Ectodermal cell (in vitro differentiated cells): ENCODE measurements at regions not wholly inside any gene's neighbourhood (a gene's known extent, or its start where the extent isn't known, plus 50 kb on each side); places are given as distances from the start of the nearest gene placed in this dataset.

ENCODE experiments used
- H3K27ac ChIP-seq: 2 replicates; pipeline ENCODE4 v1.7.0; 2013; ENCODE audit warnings: mild to moderate bottlenecking, low read depth, low read length; ENCODE audit not compliant: insufficient read depth, poor library complexity, severe bottlenecking
- H3K27me3 ChIP-seq: 2 replicates; pipeline ENCODE4 v1.7.0; 2013; ENCODE audit warnings: mild to moderate bottlenecking, low read length; ENCODE audit not compliant: insufficient read depth, control insufficient read depth, poor library complexity, severe bottlenecking
- H3K36me3 ChIP-seq: one replicate; pipeline ENCODE4 v1.7.0; 2013; ENCODE audit warnings: low read length; ENCODE audit not compliant: control insufficient read depth, insufficient read depth
- H3K4me1 ChIP-seq: one replicate; pipeline ENCODE4 v1.7.0; 2013; ENCODE audit warnings: low read length; ENCODE audit not compliant: control insufficient read depth, insufficient read depth
- H3K4me3 ChIP-seq: 2 replicates; pipeline ENCODE4 v1.7.0; 2013; ENCODE audit warnings: low read depth, low read length, control low read depth; ENCODE audit not compliant: insufficient read depth
- H3K9me3 ChIP-seq: 2 replicates; pipeline ENCODE4 v1.7.0; 2013; ENCODE audit warnings: mild to moderate bottlenecking, low read length, moderate library complexity; ENCODE audit not compliant: control insufficient read depth
- WGBS, 2 experiments: methylation state at CpG; one replicate each; pipeline ENCODE4 v1.1.7; 2013; ENCODE audit warnings: missing lambda C conversion rate in 2 of 2; 5-methylcytosine and 5-hydroxymethylcytosine counted together

DNA sequence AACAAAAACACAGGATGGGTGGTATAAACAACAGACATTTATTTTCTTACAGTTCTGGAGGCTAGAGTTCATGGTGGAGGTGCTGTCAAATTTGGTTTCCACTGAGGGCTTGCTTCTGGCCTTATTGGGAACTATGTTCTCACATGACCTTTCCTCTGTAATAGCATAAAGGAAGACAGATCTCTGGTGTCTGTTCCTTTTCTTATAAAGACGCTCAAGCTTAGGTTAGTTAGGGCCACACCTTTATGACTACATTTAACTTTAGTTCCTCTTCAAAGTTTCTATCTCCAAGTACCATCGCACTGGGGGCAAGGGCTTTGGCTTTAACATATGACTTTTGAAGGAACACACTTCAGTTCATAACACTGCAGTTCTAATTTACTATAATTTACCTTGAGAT, 543.8 kb upstream of the CPEB2 start:
- no peaks in the 10 kb centered on the region for H3K4me1 ChIP-seq
- H3K27me3 ChIP-seq = no peaks in the 10 kb centered on the region
- no peaks in the 10 kb centered on the region for H3K36me3 ChIP-seq
- H3K27ac ChIP-seq = no peak overlapping the region
- WGBS, 2 experiments = 93 to 95% methylated on average over 2 of the region's 2 CpGs
- no peak overlapping the region for H3K4me3 ChIP-seq
- no peaks in the 10 kb centered on the region for H3K9me3 ChIP-seq

DNA sequence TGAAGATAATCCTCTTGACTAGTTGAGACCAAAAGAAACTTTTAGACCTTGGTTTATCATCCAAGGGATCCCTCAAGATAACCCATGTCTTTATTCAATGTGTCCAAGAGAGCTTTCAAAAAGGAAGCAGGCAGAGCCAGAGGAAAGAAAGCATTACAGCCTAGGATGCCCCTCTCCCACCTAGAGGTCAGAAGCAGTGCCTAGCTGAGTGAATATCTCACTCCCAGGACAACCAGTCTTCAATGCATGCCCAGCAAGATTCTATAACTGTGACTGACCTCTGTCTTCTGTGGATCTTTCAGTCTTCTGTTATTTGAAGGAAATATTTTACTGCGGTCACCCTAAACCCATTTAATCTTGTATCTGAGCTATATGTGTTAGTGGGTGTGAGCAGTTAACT, 537.2 kb upstream of the CPEB2 start:
- Histone ChIP-seq H3K27me3 (no peaks in the 10 kb centered on the region), H3K9me3 (no peaks in the 10 kb centered on the region), H3K4me1 (no peaks in the 10 kb centered on the region), H3K27ac (no peak overlapping the region), H3K4me3 (no peak overlapping the region), H3K36me3 (no peaks in the 10 kb centered on the region)
- 100% methylated on average over 1 of the region's 1 CpG for WGBS, 2 experiments

DNA sequence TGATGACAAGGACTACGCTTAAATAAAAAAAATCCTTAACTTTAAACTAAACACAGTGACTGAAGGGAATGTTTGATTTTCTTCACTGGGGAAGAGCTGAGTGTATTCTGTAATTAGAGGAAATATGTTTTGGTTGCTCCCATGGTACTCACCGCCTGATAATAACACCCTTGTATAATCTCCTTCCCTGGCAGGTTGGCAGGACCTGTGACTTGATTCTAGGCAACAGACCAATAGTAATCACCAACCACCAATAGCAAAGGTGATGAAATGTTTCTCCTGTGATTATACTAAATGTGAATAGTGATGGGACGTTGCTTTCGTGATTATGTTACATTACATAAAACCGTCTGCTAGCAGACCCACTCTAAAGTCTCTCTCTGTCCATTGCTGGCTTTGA, 536.8 kb upstream of the CPEB2 start:
- no peaks in the 10 kb centered on the region for H3K27me3 ChIP-seq
- H3K27ac ChIP-seq = no peak overlapping the region
- H3K36me3 ChIP-seq = no peaks in the 10 kb centered on the region
- 95 to 99% methylated on average over 4 to 5 of the region's 5 CpGs for WGBS, 2 experiments
- no peak overlapping the region for H3K4me3 ChIP-seq
- no peaks in the 10 kb centered on the region for H3K9me3 ChIP-seq
- no peaks in the 10 kb centered on the region for H3K4me1 ChIP-seq

DNA sequence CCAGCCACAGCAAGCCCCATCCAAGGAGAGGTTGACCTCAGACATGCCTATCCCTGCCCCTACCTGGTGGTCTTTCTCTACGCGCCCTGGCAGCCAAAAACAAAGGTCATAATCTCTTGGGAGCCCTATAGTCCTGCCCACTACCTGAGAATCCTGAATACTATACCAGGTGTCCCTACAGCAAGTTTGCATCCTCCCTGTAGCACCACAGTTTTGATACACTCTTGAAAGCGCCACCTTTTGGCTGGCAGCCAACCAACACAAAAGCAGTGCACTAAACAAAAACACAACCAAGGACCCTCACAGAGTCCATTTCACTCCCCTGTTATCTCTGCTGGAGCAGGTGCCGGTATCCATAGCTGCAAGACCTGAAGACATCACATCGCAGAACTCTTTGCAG, 523.8 kb upstream of the CPEB2 start:
- Histone ChIP-seq H3K9me3 (no peaks in the 10 kb centered on the region), H3K4me1 (no peaks in the 10 kb centered on the region), H3K36me3 (no peaks in the 10 kb centered on the region), H3K4me3 (no peak overlapping the region), H3K27ac (no peak overlapping the region), H3K27me3 (no peaks in the 10 kb centered on the region)
- WGBS, 2 experiments = 92 to 95% methylated on average over 5 of the region's 5 CpGs

DNA sequence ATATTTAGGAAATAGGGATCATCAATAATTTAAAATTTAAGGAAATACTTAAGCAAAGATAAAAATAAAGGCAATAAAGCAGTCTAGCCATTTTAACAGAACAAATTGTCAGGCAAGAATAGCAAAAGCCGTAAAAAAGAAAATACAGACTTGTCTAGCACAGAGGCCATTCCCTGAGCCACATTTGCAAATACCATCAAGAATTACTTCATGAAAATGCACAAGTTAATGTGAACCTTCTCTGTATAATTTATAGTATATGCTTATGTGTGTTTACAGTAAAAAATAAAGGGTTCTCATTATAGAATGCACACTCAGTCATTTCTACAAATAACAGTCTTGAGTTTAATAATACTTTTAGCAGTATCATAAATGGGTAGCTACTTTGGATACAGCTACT, 505.9 kb upstream of the CPEB2 start:
- Histone ChIP-seq H3K36me3 (no peaks in the 10 kb centered on the region), H3K9me3 (no peaks in the 10 kb centered on the region), H3K27me3 (no peaks in the 10 kb centered on the region), H3K27ac (no peak overlapping the region), H3K4me1 (no peaks in the 10 kb centered on the region), H3K4me3 (no peak overlapping the region)
- WGBS, 2 experiments = 100% methylated on average over 1 of the region's 1 CpG

DNA sequence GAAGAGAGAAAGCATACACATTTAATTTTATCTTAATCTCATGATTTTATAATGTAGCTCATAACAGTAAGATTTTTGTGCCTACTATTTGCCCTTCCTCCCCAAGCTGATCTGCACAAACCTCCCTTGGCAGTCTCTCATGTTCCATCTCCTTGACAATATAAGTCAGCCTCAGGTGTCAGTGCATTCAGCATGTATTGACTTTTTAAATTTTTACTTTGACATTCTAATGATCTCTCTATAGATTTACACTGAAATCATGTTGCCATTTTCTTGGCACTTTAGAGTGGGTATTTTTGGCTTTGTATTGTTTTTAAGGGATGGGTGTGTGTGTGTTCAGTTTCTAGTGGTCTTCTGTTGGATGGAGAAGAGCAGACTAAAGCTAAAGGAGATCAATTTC, 505.3 kb upstream of the CPEB2 start:
- no peak overlapping the region for H3K4me3 ChIP-seq
- H3K27ac ChIP-seq = no peak overlapping the region
- H3K27me3 ChIP-seq = no peaks in the 10 kb centered on the region
- no peaks in the 10 kb centered on the region for H3K4me1 ChIP-seq
- H3K9me3 ChIP-seq = no peaks in the 10 kb centered on the region
- H3K36me3 ChIP-seq = no peaks in the 10 kb centered on the region

DNA sequence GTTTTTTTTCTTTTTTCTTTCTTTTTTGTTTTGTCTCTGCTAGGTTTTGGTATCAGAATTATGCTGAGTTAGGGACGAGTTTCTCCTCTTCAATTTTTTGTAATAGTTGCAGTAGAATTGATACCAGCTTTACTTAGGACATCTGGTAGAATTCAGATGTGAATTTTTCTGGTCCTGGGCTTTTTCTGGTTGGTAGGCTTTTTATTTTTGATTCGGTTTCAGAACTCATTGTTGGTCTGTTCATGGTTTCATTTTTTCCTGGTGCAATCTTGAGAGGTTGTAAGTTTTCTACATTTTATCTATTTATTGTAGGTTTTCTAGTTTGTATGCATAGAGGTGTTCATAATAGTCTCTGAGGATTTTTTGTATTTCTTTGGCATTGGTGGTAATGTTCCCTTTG, 498.1 kb upstream of the CPEB2 start:
- H3K27me3 ChIP-seq = no peaks in the 10 kb centered on the region
- H3K4me3 ChIP-seq = no peak overlapping the region
- H3K27ac ChIP-seq = no peak overlapping the region
- H3K4me1 ChIP-seq = no peaks in the 10 kb centered on the region
- 43 to 90% methylated on average over 1 to 2 of the region's 2 CpGs for WGBS, 2 experiments
- no peaks in the 10 kb centered on the region for H3K36me3 ChIP-seq
- no peaks in the 10 kb centered on the region for H3K9me3 ChIP-seq

DNA sequence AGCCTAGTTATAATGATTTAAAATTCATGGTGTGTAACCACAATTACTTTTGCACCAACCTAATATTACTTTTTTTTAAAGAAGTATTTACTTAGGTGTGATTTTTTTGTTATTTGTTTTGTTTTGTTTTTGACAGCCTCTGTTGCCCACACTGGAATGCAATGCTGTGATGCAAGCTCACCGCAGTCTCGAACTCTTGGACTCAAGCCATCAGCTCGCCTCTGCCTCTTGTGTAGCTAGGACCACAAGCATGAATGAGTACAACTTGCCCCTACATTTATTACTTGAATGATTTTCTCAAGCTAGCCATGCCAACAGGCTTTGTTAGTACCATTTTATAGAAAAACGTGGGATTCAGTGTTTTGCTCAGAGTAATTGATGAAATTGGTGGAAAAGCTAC, 488.8 kb upstream of the CPEB2 start:
- no peaks in the 10 kb centered on the region for H3K9me3 ChIP-seq
- H3K4me1 ChIP-seq = no peaks in the 10 kb centered on the region
- H3K27ac ChIP-seq = no peak overlapping the region
- no peak overlapping the region for H3K4me3 ChIP-seq
- no peaks in the 10 kb centered on the region for H3K36me3 ChIP-seq
- H3K27me3 ChIP-seq = no peaks in the 10 kb centered on the region
- 96 to 97% methylated on average over 3 to 4 of the region's 4 CpGs for WGBS, 2 experiments

DNA sequence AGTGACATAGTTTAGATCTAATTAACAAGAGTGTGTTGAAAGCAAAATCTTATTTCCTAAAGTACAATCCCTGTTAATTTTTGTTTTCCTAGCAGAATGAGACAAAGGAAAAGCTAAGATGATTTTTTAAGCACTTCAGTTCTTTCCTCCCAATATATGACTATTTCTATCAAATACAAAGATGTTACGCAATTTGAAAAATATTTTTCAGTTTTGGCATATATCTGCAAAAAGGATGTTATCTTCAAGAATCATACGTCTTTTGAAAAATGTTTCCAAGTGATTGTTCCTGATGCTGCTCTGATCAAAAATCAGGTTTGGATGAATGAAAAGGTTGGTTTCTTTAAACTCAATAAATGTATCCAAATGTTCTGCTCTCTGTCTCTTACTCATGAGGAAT, 486.7 kb upstream of the CPEB2 start:
- Histone ChIP-seq H3K4me3 (no peak overlapping the region), H3K9me3 (no peaks in the 10 kb centered on the region), H3K4me1 (peaks cover 3% of the 10 kb centered on the region), H3K36me3 (no peaks in the 10 kb centered on the region), H3K27ac (no peak overlapping the region), H3K27me3 (no peaks in the 10 kb centered on the region)
- WGBS, 2 experiments = 97 to 100% methylated on average over 2 of the region's 2 CpGs

DNA sequence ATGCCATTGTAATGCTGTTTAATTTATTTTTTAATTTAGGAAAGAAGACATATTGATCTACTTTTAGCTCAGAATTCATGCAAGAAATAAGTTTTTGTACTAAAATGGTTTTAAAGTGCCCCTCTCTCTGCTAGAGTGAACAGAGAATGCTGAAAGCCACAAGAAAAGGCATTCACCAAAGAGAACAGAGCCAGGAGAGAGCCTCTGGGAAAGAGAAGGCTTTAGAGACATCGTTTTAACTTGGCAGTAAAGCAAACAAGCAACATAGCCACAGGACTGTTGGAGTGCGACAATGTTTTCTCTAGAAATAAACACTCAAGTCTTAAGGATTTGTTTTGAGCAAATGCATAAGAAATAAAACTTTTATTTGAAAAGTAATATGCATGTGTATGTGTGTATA, 484.1 kb upstream of the CPEB2 start:
- WGBS, 2 experiments = 68 to 73% methylated on average over 2 of the region's 2 CpGs
- Histone ChIP-seq H3K4me3 (no peak overlapping the region), H3K36me3 (no peaks in the 10 kb centered on the region), H3K27me3 (no peaks in the 10 kb centered on the region), H3K4me1 (peaks cover 3% of the 10 kb centered on the region), H3K27ac (no peak overlapping the region), H3K9me3 (no peaks in the 10 kb centered on the region)

DNA sequence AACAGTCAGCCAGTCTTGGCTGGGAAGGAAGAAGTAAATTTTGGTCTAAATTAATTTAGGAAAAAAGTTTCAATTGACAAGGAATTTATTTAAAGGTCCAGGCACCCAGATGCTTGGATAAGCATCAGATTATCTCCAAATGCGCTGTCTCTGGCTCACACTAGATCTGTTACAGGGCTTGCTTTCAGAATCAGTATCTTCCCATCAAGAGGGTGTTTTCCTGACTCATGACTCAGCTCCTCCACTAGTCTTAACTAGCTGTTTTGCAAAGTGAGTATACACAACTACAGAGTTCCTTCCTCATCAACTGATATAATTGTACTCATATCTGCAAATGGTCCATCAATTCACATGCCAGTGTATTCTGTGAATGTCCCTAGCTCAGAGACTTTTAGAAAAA, 482.1 kb upstream of the CPEB2 start:
- H3K27ac ChIP-seq = no peak overlapping the region
- no peaks in the 10 kb centered on the region for H3K36me3 ChIP-seq
- H3K4me1 ChIP-seq = peaks cover 3% of the 10 kb centered on the region
- H3K9me3 ChIP-seq = no peaks in the 10 kb centered on the region
- 85 to 93% methylated on average over 1 of the region's 1 CpG for WGBS, 2 experiments
- no peaks in the 10 kb centered on the region for H3K27me3 ChIP-seq
- H3K4me3 ChIP-seq = no peak overlapping the region
